Activated naive CD4-positive, alpha-beta T cell treated with anti-CD3 and anti-CD28 coated beads, Interleukin-2, amount 50 U/mL, for 24 hours (primary cell): ENCODE measurements at regions not wholly inside any gene's neighbourhood (a gene's known extent, or its start where the extent isn't known, plus 50 kb on each side); places are given as distances from the start of the nearest gene placed in this dataset.
"Not testable (repeated sequence)": the region's sequence is repeated elsewhere in the genome, so short reads cannot be mapped to it uniquely, and the experiment has no call there.

Experiments
- H3K27ac Mint-ChIP-seq: one replicate; pipeline ENCODE4 v1.8.0; 2021; ENCODE audit warnings: mild to moderate bottlenecking, mixed read lengths
- H3K27me3 Mint-ChIP-seq: one replicate; pipeline ENCODE4 v1.8.0; 2021; ENCODE audit warnings: mixed read lengths
- H3K36me3 Mint-ChIP-seq: one replicate; pipeline ENCODE4 v1.8.0; 2021; ENCODE audit warnings: mixed read lengths
- H3K4me1 Mint-ChIP-seq: one replicate; pipeline ENCODE4 v1.8.0; 2021; ENCODE audit warnings: mixed read lengths
- H3K4me3 Mint-ChIP-seq: one replicate; pipeline ENCODE4 v1.8.0; 2021; ENCODE audit warnings: mild to moderate bottlenecking, mixed read lengths
- H3K9me3 Mint-ChIP-seq: one replicate; pipeline ENCODE4 v1.8.0; 2021; ENCODE audit warnings: mixed read lengths

DNA sequence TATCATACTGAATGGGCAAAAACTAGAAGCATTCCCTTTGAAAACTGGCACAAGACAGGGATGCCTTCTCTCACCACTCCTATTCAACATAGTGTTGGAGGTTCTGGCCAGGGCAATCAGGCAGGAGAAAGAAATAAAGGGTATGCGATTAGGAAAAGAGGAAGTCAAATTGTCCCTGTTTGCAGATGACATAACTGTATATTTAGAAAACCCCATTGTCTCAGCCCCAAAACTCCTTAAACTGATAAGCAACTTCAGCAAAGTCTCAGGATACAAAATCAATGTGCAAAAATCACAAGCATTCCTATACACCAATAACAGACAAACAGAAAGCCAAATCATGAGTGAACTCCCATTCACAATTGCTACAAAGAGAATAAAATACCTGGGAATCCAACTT, 52.5 kb upstream of the CCDC71L start:
- H3K36me3 Mint-ChIP-seq, H3K4me1 Mint-ChIP-seq, H3K4me3 Mint-ChIP-seq, H3K27ac Mint-ChIP-seq, H3K27me3 Mint-ChIP-seq, H3K9me3 Mint-ChIP-seq: not testable (repeated sequence)

DNA sequence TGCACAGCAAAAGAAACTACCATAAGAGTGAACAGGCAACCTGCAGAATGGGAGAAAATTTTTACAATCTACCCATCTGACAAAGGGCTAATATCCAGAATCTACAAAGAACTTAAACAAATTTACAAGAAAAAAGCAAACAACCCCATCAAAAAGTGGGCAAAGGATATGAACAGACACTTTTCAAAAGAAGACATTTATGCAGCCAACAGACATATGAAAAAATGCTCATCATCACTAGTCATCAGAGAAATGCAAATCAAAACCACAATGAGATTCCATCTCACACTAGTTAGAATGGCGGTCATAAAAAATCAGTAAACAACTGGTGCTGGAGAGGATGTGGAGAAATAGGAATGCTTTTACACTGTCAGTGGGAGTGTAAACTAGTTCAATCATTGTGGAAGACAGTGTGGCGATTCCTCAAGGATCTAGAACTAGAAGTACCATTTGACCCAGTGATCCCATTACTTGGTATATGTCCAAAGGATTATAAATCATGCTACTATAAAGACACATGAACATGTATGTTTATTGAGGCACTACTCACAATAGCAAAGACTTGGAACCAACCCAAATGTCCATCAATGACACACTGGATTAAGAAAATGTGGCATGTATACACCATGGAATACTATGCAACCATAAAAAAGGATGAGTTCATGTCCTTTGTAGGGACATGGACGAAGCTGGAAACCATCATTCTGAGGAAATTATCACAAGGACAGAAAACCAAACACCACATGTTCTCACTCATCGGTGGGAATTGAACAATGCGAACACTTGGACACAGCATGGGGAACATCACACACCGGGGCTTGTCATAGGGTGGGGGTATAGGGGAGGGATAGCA, 53.9 kb upstream of the CCDC71L start:
- Mint-ChIP-seq H3K27ac (peak overlapping the region; percentile 91), H3K4me3 (peak overlapping the region; percentile 40)
- not testable (repeated sequence) for H3K9me3 Mint-ChIP-seq, H3K4me1 Mint-ChIP-seq, H3K27me3 Mint-ChIP-seq, H3K36me3 Mint-ChIP-seq

DNA sequence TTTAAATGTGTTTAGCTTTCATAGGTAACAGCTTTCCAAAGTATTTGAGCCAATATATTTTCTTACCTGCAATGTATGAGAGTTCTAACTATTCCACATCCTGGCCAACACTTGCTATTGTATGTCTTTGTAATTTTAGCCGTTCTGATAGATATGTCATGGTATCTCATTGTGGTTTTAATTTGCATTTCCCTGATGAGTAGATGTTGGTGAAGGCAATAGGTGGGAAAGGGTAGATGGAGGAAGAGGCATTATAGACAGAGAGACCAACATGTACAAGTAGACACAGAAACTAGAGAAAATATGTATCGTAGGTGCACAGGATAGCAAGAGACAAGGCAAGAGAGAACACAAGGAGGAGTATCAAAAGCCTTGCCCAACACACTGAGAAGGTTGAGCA, 54.8 kb upstream of the CCDC71L start:
- no peak overlapping the region for H3K27ac Mint-ChIP-seq

DNA sequence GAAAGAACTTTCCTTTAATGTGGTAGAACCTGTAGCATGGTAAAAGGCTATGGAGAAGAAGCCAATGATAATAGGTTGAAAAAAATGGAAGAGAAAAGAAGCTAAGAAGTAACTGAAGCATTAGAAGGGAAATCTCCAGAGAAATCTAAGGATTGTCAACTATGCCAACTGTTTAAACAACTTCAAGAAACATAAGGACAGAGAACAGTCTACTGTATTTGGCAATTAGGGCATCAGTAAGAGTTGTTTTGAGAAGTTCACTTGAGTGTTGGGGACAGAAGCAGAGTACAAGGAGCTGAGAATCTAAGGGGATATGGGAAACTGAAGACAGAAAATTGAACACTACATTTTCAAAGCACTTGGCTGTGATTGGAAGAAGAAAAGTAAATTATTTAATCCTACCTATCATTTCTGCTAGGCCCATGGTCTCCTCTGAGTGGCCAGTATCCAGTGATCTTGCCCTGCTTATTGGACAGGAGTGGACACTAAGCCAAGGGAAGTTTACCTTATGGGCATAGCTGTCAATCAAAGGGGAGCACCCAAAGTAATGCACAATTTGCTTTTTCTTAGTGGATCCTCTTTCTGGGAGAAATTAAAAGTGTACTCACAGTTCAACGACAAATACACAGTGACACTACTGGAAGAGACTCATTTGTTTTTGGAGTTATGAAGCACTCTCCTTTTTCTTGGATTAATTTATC, 56.4 kb upstream of the CCDC71L start:
- Mint-ChIP-seq H3K36me3 (peaks cover 8% of the 10 kb centered on the region), H3K27me3 (no peaks in the 10 kb centered on the region), H3K4me1 (peaks cover 10% of the 10 kb centered on the region), H3K4me3 (no peak overlapping the region), H3K27ac (no peak overlapping the region), H3K9me3 (no peaks in the 10 kb centered on the region)

More for the DNA sequence above, 54.8 kb upstream of the CCDC71L start:
- Mint-ChIP-seq H3K36me3 (peaks cover 8% of the 10 kb centered on the region), H3K9me3 (no peaks in the 10 kb centered on the region), H3K4me1 (peaks cover 10% of the 10 kb centered on the region), H3K27me3 (no peaks in the 10 kb centered on the region), H3K4me3 (no peak overlapping the region)

DNA sequence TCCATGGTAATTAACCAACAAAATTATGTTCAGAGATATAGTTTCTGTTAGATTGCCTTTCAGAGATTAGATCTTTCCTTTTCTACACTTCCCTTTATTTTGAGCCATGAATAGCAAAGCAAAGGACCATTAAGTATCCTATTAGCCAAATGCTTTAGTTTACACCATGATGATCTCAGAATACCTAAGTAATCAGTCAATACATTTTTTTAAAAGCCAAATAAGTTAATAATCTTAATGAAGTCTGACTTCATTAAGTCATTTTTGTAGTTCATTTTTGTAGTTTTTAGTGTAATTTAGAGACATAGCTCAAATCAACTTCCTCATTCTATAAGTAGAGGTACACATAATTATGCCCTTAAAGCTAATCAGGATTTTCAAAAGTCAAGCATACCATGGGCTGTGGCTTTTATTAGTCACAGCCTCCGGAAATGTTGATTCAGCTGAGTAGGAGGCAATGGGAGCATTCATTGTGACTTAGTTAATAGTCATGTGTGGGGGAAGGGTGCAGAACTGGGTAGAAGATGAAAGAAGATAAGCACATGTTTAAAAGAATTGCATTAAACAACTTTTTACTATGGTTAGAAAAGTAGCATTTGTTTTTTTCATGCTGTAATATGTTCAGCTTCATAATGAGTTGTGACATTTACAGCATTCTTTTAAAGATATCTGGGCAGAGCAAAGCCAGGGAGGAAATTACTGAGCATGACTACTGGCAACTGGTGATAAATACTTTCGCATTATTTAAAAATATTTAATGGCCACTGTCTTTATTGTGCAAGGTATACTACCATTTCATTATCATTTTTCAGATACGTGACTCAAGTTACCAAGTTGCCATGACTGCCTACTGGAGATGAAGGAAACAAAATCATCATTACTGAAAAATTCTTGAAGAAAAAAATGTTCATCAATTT, 57.3 kb upstream of the CCDC71L start:
- H3K9me3 Mint-ChIP-seq, result no peaks in the 10 kb centered on the region
- no peaks in the 10 kb centered on the region for H3K27me3 Mint-ChIP-seq
- no peak overlapping the region for H3K4me3 Mint-ChIP-seq
- peaks cover 8% of the 10 kb centered on the region for H3K36me3 Mint-ChIP-seq
- no peak overlapping the region for H3K27ac Mint-ChIP-seq
- H3K4me1 Mint-ChIP-seq, result peaks cover 10% of the 10 kb centered on the region

DNA sequence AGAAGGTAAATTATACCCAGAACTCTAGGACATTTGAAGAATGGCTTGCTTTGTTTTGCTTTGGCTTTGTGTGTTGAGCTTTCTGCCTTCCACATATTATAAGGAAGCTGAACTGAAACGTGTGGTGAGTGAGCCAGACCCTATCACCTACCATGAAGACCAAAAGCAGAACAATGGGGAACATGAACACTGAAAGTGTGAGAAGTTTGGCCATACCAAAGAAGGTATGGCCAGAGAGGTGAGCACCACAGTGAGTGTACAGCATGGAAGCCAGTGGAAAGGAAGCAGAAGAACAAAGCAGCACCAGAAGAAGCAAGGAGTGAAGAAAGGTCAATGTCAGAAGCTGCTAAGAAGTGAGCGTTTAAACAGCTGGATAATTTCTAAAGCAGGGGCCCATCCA, 59.7 kb upstream of the CCDC71L start:
- no peak overlapping the region for H3K4me3 Mint-ChIP-seq
- no peaks in the 10 kb centered on the region for H3K27me3 Mint-ChIP-seq
- peaks cover 2% of the 10 kb centered on the region for H3K36me3 Mint-ChIP-seq
- H3K9me3 Mint-ChIP-seq, result no peaks in the 10 kb centered on the region
- H3K4me1 Mint-ChIP-seq, result peaks cover 10% of the 10 kb centered on the region
- H3K27ac Mint-ChIP-seq, result no peak overlapping the region

DNA sequence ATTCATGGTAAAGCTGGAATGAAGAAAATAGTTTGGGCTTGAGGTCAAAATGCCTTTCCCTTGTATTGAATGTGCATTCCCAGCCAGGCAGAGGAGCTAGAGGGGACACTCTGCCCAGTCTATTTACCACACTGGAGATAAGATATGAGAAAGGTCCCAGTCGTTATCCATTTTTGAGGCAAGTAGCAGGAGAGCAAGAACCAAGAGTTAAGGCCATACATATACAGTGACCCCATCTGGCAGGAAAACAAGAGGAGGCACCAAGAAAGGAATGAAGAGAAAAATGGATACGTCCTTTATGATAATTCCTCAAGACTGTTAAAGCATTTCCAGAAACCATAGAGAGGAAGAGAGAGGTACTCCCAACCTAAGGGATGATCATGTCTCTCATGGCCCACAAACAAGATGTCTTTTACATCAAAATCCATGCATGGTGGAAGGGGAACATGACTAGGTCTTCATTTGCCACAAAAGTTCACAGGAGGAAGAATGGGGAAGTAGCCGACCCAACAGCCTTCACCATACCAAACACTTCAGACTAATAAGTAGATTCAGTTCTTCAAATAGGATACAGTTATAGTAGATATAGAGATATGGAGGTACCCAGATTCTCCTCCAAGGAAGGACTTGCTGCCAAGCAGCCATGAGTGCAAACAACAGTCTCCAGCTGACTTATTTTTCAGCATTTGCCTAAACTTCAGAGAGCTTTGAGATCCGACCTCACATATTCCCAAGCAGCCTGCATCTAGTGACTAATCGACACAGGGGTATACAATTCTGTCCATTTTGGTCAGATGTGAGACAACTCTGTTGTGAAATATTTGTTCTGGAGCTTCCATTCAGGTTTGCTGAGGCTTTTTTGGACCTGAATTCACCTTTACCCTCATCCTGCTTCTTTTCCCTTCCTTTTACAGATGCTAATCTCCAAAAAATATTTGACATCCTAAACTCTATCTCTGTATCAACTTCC, 61.1 kb upstream of the CCDC71L start:
- Mint-ChIP-seq H3K27me3 (no peaks in the 10 kb centered on the region), H3K4me3 (no peak overlapping the region), H3K9me3 (no peaks in the 10 kb centered on the region), H3K36me3 (peaks cover 2% of the 10 kb centered on the region), H3K27ac (no peak overlapping the region), H3K4me1 (peaks cover 10% of the 10 kb centered on the region)

DNA sequence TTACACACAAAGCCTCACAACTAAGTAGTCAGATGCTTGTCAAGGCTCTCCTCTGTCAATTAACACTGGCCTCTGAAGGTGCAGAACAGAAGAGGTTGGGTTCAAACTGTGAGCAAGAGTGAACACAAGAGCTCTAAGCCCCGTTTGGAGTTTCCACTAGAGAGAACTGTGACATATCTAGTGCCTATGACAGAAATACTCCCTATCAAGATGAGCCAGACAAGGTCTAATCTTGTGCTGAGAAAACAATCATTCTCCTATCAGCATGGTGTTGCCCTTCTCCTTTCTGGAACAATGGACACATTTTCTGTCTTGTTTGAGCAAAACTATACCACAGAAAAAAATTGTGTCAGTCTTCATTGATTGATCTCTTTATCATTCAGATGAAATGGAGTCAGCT, 62.4 kb upstream of the CCDC71L start:
- Mint-ChIP-seq H3K4me1 (peaks cover 10% of the 10 kb centered on the region), H3K4me3 (no peak overlapping the region), H3K27me3 (no peaks in the 10 kb centered on the region)

DNA sequence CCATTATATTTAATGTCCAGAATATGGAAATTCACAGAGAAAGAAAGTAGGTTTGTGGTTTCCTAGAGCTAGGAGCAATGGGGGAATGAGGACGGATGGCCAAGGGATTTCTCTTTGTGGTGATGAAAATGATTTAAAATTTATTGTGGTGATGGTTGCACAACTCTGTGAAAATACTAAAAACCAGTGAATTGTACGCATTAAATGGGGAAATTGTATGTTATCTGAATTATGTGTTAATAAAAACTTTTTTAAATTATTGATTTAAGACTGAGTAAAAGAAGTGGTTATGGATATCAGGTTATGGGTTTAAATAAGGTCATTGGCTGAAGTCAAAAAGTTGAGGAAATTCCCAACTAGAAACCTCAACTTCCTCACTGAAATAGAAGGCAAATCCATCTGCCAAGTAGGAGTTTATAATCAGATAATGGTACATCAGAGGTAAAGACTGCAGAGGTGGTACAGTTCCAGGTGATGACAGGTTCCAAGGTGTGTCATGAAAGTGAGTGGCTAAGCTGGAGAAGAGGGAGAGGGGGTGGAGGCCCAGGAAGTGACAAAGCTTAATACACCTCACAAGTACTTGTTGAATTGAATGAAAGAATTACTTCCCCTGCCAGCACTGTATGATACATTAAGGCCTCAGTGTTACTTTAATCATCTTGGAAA, 68.9 kb upstream of the CCDC71L start:
- no peak overlapping the region for H3K27ac Mint-ChIP-seq
- peaks cover under 1% of the 10 kb centered on the region for H3K36me3 Mint-ChIP-seq
- no peaks in the 10 kb centered on the region for H3K27me3 Mint-ChIP-seq

More for the DNA sequence above, 62.4 kb upstream of the CCDC71L start:
- H3K9me3 Mint-ChIP-seq, result no peaks in the 10 kb centered on the region
- H3K27ac Mint-ChIP-seq, result no peak overlapping the region
- H3K36me3 Mint-ChIP-seq, result peaks cover 2% of the 10 kb centered on the region

DNA sequence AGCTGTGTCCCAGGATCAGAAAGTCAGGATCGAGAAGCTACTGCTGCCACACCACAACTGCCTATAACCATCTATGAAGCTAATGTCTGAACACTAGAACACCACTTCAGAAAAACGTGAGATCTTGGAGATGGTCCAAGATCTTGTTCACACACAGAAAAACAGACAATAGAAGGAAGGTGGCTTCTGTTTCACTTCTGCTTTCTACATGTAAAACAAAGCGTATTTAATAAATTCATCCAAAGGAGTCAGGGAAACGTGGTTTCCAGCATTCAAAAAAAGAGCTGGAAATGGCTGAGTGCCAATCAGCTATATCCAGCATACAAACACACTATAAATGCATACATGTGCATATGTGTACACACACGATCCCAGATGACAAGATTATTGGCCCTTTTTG, 70.2 kb upstream of the CCDC71L start:
- Mint-ChIP-seq H3K9me3 (no peaks in the 10 kb centered on the region), H3K4me1 (peaks cover 48% of the 10 kb centered on the region), H3K27me3 (no peaks in the 10 kb centered on the region), H3K4me3 (peak overlapping the region; percentile 30), H3K36me3 (peaks cover 2% of the 10 kb centered on the region), H3K27ac (no peak overlapping the region)

More for the DNA sequence above, 68.9 kb upstream of the CCDC71L start:
- Mint-ChIP-seq H3K4me1 (peaks cover 41% of the 10 kb centered on the region), H3K9me3 (no peaks in the 10 kb centered on the region), H3K4me3 (no peak overlapping the region)

DNA sequence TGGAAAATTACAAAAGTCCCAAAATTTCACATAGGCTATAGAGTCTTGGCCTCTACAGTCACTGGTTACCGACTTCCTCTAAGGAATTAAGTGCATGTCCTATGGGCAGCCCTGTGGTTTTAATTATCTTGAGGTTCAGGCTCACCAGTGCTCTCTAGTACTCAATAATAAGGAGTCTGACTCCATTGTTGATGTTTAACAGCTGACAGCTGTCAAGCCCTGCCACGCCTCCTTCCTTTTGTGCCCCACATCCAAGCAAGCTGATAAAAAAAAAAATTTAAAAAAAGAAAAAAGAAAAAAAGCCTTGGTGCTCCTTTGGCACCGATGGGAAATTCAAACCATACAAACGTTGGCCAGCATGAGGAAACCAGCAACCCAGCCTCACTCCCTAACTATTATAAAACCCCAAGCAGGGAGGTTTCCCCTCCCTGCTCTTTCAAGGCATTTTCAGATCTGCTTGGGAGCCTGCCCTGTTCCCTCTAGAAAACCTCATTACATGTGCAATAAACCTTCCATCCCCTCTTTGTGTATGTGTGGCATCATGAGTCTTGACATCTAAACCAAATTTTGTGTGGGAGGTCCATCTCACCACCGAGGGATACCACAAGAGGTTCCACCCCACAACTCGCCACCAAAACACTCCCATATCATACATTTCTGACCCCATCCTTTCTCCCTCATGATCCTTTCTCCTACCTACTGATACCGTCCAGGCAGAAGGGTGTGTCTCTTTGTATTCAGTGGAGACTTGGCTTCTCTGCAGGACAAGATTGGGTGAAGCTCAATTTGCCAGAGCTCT, 70.9 kb upstream of the CCDC71L start:
- peaks cover 2% of the 10 kb centered on the region for H3K36me3 Mint-ChIP-seq
- H3K4me1 Mint-ChIP-seq, result peaks cover 55% of the 10 kb centered on the region
- no peaks in the 10 kb centered on the region for H3K9me3 Mint-ChIP-seq
- H3K4me3 Mint-ChIP-seq, result peak overlapping the region; percentile 19
- H3K27me3 Mint-ChIP-seq, result no peaks in the 10 kb centered on the region
- H3K27ac Mint-ChIP-seq, result peak overlapping the region; percentile 25

DNA sequence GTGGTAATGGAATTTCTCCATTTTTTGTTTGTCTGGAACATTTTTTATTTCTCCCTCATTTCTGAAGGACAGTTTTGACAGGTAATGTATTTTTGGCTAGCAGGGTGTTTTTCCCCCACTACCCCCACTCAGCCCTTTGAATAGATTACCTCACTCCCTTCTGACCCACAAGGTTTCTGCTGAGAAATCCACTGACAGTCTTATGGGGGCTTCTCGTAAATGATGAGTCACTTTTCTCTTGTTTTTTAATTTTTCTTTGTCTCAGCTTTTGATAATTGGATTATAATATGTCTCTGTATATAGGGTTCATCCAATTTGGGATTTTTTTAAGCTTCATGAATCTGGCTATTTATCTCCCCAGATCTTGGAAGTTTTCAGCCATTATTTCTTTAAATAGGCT, 74.7 kb upstream of the CCDC71L start:
- Mint-ChIP-seq H3K27ac (peak overlapping the region; percentile 83), H3K4me1 (peaks cover 44% of the 10 kb centered on the region), H3K4me3 (peak overlapping the region; percentile 43), H3K36me3 (peaks cover 2% of the 10 kb centered on the region), H3K27me3 (no peaks in the 10 kb centered on the region), H3K9me3 (no peaks in the 10 kb centered on the region)

DNA sequence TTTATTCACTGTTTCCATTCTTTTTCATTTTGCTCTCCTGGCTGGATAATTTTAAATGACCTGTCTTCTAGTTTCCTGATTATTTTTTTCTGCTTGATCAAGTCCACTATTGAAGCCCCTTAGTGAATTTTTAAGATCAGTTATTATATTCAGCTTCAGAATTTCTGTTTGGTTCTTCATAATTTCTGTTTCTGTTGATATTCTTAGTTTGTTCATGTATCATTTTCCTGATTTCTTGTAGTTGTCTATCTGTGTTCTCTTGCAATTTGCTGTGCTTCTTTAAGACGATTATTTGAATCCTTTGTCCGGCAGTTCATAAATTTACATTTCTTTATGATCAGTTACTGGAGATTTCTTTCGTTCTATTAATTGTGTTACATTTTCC, 75.2 kb upstream of the CCDC71L start:
- Mint-ChIP-seq H3K4me1 (peaks cover 39% of the 10 kb centered on the region), H3K27me3 (no peaks in the 10 kb centered on the region), H3K9me3 (no peaks in the 10 kb centered on the region), H3K27ac (peak overlapping the region; percentile 83), H3K36me3 (peaks cover 2% of the 10 kb centered on the region), H3K4me3 (peak overlapping the region; percentile 43)
